SU-DHL-6 (cell line): ENCODE measurements at regions not wholly inside any gene's neighbourhood (a gene's known extent, or its start where the extent isn't known, plus 50 kb on each side); places are given as distances from the start of the nearest gene placed in this dataset.

Source experiments
- H2AFZ ChIP-seq: fragments of 200-600 bp; sonication (generic); 2 replicates; pipeline ENCODE4 v1.6.1; 2014; ENCODE audit warnings: low read depth, mild to moderate bottlenecking, moderate library complexity, mixed read lengths, antibody characterized with exemption, low read length; ENCODE audit not compliant: severe bottlenecking
- H3F3A ChIP-seq: fragments of 200-600 bp; shearing (Covaris generic); 2 replicates; pipeline ENCODE4 v1.6.0; 2016; ENCODE audit warnings: antibody characterized with exemption, mild to moderate bottlenecking; ENCODE audit not compliant: insufficient read depth
- H3K27ac ChIP-seq: fragments of 200-600 bp; sonication (generic); 2 replicates; pipeline ENCODE4 v1.5.1; 2016; ENCODE audit warnings: low read depth, mild to moderate bottlenecking, low read length, moderate library complexity, mixed read lengths
- H3K27me3 ChIP-seq: fragments of 200-600 bp; sonication (generic), shearing (Covaris generic); 2 replicates; pipeline ENCODE4 v1.6.0; 2014; ENCODE audit warnings: mild to moderate bottlenecking, low read length
- H3K36me3 ChIP-seq: fragments of 200-600 bp; sonication (generic); 2 replicates; pipeline ENCODE4 v1.6.1; 2014; ENCODE audit warnings: mild to moderate bottlenecking, low read length, mixed read lengths
- H3K4me2 ChIP-seq: fragments of 300-600, 200-600 bp; shearing (Covaris generic), sonication (generic); 2 replicates; pipeline ENCODE4 v1.6.0; 2014; ENCODE audit warnings: low read length, low read depth, mild to moderate bottlenecking; ENCODE audit not compliant: poor library complexity, severe bottlenecking
- H3K4me3 ChIP-seq: fragments of 200-600 bp; sonication (generic); 2 replicates; pipeline ENCODE4 v1.5.1; 2014; ENCODE audit warnings: antibody characterized with exemption, low read length, mild to moderate bottlenecking, mixed read lengths; ENCODE audit not compliant: insufficient read depth, poor library complexity, severe bottlenecking
- H3K79me2 ChIP-seq: fragments of 200-600 bp; sonication (generic); 2 replicates; pipeline ENCODE4 v1.6.1; 2014; ENCODE audit warnings: mild to moderate bottlenecking, low read length, moderate library complexity; ENCODE audit not compliant: insufficient read depth
- H3K9ac ChIP-seq: fragments of 200-600 bp; sonication (generic); 2 replicates; pipeline ENCODE4 v1.7.0; 2014; ENCODE audit warnings: mild to moderate bottlenecking, low read length
- H3K9me2 ChIP-seq: fragments of 200-600 bp; sonication (generic); replicated peaks from 2 replicates; pipeline ENCODE4 v1.6.1; 2014; ENCODE audit warnings: low read length; ENCODE audit not compliant: insufficient read depth
- H3K9me3 ChIP-seq: fragments of 200-600 bp; sonication (generic); 2 replicates; pipeline ENCODE4 v1.6.1; 2014; ENCODE audit warnings: low read length, mixed read lengths; ENCODE audit not compliant: insufficient read depth
- H4K20me1 ChIP-seq: fragments of 200-600 bp; sonication (generic); 2 replicates; pipeline ENCODE4 v1.6.1; 2014; ENCODE audit warnings: low read depth, mild to moderate bottlenecking, antibody characterized with exemption, low read length, moderate library complexity, mixed read lengths
- CTCF ChIP-seq: fragments of 200-600 bp; sonication (generic); IDR thresholded peaks from one replicate; pipeline ENCODE4 v1.5.1; 2017; ENCODE audit warnings: antibody characterized with exemption, mild to moderate bottlenecking, low read length, moderate library complexity; ENCODE audit not compliant: insufficient read depth, poor library complexity, severe bottlenecking
- EZH2phosphoT487 ChIP-seq: fragments of 200-600 bp; sonication (generic), shearing (Covaris generic); conservative IDR thresholded peaks from 2 replicates; pipeline ENCODE4 v1.6.1; 2018; ENCODE audit warnings: mild to moderate bottlenecking, antibody characterized with exemption, low read length, moderate library complexity, mixed read lengths

- Histone ChIP-seq H3K4me3 (no peak overlapping the region), H3K9me3 (no peaks in the 10 kb centered on the region), H3K9ac (no peak overlapping the region), H2AFZ (no peak overlapping the region), H3F3A (no peaks in the 10 kb centered on the region), H3K79me2 (no peaks in the 10 kb centered on the region), H3K9me2 (no peaks in the 10 kb centered on the region), H3K36me3 (no peaks in the 10 kb centered on the region), H4K20me1 (no peaks in the 10 kb centered on the region), H3K4me2 (no peak overlapping the region), H3K27me3 (no peaks in the 10 kb centered on the region), H3K27ac (no peak overlapping the region)
- TF ChIP-seq CTCF (no peak), EZH2phosphoT487 (no peak)
These were observed 199.6 kb upstream of the OTX2 start for GRCh38 chr14:57009585-57010515.

GRCh38 chr14:57008534-57008933 lies 198.3 kb upstream of the OTX2 start:
- Histone ChIP-seq H3K79me2 (no peaks in the 10 kb centered on the region), H3K27me3 (no peaks in the 10 kb centered on the region), H3K4me3 (no peak overlapping the region), H2AFZ (no peak overlapping the region), H3K4me2 (no peak overlapping the region), H3K27ac (no peak overlapping the region), H3K9me2 (no peaks in the 10 kb centered on the region), H3F3A (no peaks in the 10 kb centered on the region), H4K20me1 (no peaks in the 10 kb centered on the region), H3K36me3 (no peaks in the 10 kb centered on the region), H3K9ac (no peak overlapping the region), H3K9me3 (no peaks in the 10 kb centered on the region)
- TF ChIP-seq EZH2phosphoT487 (no peak), CTCF (no peak)

- no peak overlapping the region for H3K4me3 ChIP-seq
- no peaks in the 10 kb centered on the region for H3F3A ChIP-seq
- no peaks in the 10 kb centered on the region for H3K27me3 ChIP-seq
- no peak overlapping the region for H2AFZ ChIP-seq
- H3K9me3 ChIP-seq, result no peaks in the 10 kb centered on the region
- no peaks in the 10 kb centered on the region for H3K79me2 ChIP-seq
- no peak overlapping the region for H3K9ac ChIP-seq
- no peak overlapping the region for H3K27ac ChIP-seq
- H4K20me1 ChIP-seq, result no peaks in the 10 kb centered on the region
- no peak overlapping the region for H3K4me2 ChIP-seq
- H3K36me3 ChIP-seq, result no peaks in the 10 kb centered on the region
- no peaks in the 10 kb centered on the region for H3K9me2 ChIP-seq
- TF ChIP-seq CTCF (no peak), EZH2phosphoT487 (no peak)
These were observed 188.4 kb upstream of the OTX2 start for GRCh38 chr14:56998728-56999127.
